GM12891 (cell line): ENCODE measurements at regions not wholly inside any gene's neighbourhood (a gene's known extent, or its start where the extent isn't known, plus 50 kb on each side); places are given as distances from the start of the nearest gene placed in this dataset.

Experiments
- DNase-seq: peaks from one replicate; pipeline ENCODE4 v3.0.0; 2011; ENCODE audit warnings: low spot score; ENCODE audit not compliant: insufficient read length
- FAIRE-seq: peaks from 2 replicates; lab custom pipeline; 2011; peaks lifted over from hg19 to GRCh38; lab: Jason Lieb, UNC
- PAX5 ChIP-seq: IDR thresholded peaks from 2 replicates; pipeline ENCODE4 v1.6.1; 2011; ENCODE audit warnings: low read length, moderate library complexity, mild to moderate bottlenecking; ENCODE audit not compliant: insufficient read depth, severe bottlenecking
- POLR2A ChIP-seq: IDR thresholded peaks from 2 replicates; pipeline ENCODE4 v1.6.1; 2011; ENCODE audit warnings: low read depth, low read length, control low read depth
- POLR2AphosphoS5 ChIP-seq: IDR thresholded peaks from 2 replicates; pipeline ENCODE4 v1.6.1; 2011; ENCODE audit warnings: low read depth, low read length, control low read depth
- POU2F2 ChIP-seq: IDR thresholded peaks from 2 replicates; pipeline ENCODE4 v1.6.1; 2011; ENCODE audit warnings: low read depth, mild to moderate bottlenecking, control low read depth, low read length, moderate library complexity
- SPI1 ChIP-seq: IDR thresholded peaks from 2 replicates; pipeline ENCODE4 v1.6.1; 2011; ENCODE audit warnings: low read depth, low read length, control low read depth
- TAF1 ChIP-seq: IDR thresholded peaks from 2 replicates; pipeline ENCODE4 v1.6.1; 2011; ENCODE audit warnings: low read depth, low read length, control low read depth

DNA sequence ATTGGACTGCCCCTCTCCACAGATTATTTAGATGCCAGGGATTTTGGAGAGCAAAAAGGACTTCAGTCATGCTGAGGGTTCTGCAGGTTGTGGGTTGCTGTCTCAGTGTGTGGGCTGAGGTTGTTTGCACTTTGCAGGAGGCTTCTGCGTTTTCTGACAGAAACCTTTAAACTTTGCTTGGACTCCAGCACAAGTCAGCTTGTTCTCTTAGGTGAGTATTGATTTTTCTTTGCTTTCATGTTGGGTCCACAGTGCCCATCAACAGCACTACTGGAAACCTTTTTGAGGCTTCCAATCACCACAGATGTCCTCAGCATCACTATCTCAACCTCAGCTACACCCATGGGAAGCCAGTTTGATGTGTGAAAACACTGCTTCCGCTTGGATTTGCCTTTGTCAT lies 764.3 kb upstream of the TSPY4 start:
- no peak for TF ChIP-seq TAF1
- DNase-seq (no peak), FAIRE-seq (no peak)

GRCh38 chrY:8582277-8582850 lies 754.9 kb upstream of the TSPY4 start:
- FAIRE-seq (no peak), DNase-seq (no peak)
- TF ChIP-seq POLR2A (no peak), SPI1 (no peak), PAX5 (no peak), POLR2AphosphoS5 (no peak), TAF1 (no peak), POU2F2 (no peak)

- TF ChIP-seq POLR2AphosphoS5 (no peak), TAF1 (no peak), SPI1 (no peak), POLR2A (no peak), POU2F2 (no peak)
- DNase-seq (no peak), FAIRE-seq (no peak)
These were observed 754.1 kb upstream of the TSPY4 start for GRCh38 chrY:8583191-8583590.

GRCh38 chrY:8590641-8591040 lies 746.6 kb upstream of the TSPY4 start:
- DNase-seq (no peak), FAIRE-seq (no peak)
- TF ChIP-seq TAF1 (no peak), PAX5 (no peak), SPI1 (no peak), POLR2A (no peak), POLR2AphosphoS5 (no peak), POU2F2 (no peak)

- FAIRE-seq (no peak), DNase-seq (no peak)
- TF ChIP-seq POU2F2, result no peak
- TF ChIP-seq TAF1, result no peak
- TF ChIP-seq POLR2A, result no peak
- TF ChIP-seq SPI1, result no peak
- no peak for TF ChIP-seq POLR2AphosphoS5
- TF ChIP-seq PAX5, result no peak
These were observed 745.3 kb upstream of the TSPY4 start for GRCh38 chrY:8591821-8592516.

- no peak for FAIRE-seq
- no peak for TF ChIP-seq PAX5
- TF ChIP-seq POU2F2, result no peak
- no peak for TF ChIP-seq POLR2A
- TF ChIP-seq TAF1, result no peak
- no peak for TF ChIP-seq SPI1
- TF ChIP-seq POLR2AphosphoS5, result no peak
- no peak for DNase-seq
These were observed 742.6 kb upstream of the TSPY4 start for GRCh38 chrY:8594657-8595056.

DNA sequence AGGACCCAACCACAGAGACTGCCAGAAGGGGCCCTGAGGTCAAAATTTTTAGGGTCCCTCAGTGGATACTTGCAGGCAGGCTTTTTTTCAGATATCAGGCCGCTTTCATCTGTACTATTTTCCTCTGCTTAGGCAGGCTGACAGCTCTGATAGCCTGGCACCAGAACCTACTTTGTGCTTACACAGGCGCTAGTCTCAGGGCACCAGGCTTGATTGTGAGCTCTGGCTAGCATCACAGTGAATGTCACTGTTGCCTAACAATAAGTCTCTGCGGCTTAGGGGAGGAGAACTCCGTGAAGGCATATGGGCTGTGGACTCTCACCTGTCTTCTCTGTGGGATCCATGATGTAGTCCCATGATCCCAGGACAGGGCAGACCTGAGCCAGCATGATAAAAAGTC lies 738.1 kb upstream of the TSPY4 start:
- FAIRE-seq (no peak), DNase-seq (no peak)
- no peak for TF ChIP-seq POLR2AphosphoS5
- no peak for TF ChIP-seq POU2F2
- no peak for TF ChIP-seq SPI1
- TF ChIP-seq TAF1, result no peak
- no peak for TF ChIP-seq PAX5
- TF ChIP-seq POLR2A, result no peak

- no peak for FAIRE-seq
- TF ChIP-seq SPI1, result no peak
- TF ChIP-seq TAF1, result no peak
- no peak for TF ChIP-seq POLR2A
- TF ChIP-seq POLR2AphosphoS5, result no peak
- TF ChIP-seq PAX5, result no peak
- no peak for TF ChIP-seq POU2F2
- no peak for DNase-seq
These were observed 726.6 kb upstream of the TSPY4 start for GRCh38 chrY:8610620-8611019.

GRCh38 chrY:8611815-8612214 lies 725.4 kb upstream of the TSPY4 start:
- FAIRE-seq (no peak), DNase-seq (no peak)
- TF ChIP-seq POLR2AphosphoS5, result no peak
- no peak for TF ChIP-seq POLR2A
- no peak for TF ChIP-seq SPI1
- TF ChIP-seq POU2F2, result no peak
- TF ChIP-seq TAF1, result no peak

DNA sequence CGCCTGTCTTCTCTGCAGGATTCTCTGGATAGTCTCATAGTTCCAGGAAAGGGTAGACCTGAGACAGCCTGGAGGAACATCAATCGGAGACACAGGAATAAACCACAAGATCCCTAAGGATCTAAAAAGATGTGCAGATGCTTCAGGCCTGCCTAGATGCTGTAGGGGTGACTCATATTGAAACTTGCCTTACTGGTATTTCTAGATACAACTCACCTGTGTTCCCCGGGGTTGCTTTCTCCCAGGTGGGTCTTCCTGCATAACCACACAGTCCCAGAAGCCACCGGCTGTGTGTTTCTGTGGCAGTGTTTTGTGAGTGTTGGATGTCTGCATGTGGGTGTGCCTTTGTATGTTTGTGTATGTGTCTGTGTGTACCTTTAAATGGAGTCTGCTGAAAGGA lies 719.0 kb upstream of the TSPY4 start:
- TF ChIP-seq POLR2A (no peak), POLR2AphosphoS5 (no peak), PAX5 (no peak), POU2F2 (no peak), SPI1 (no peak), TAF1 (no peak)
- DNase-seq, result no peak
- FAIRE-seq, result no peak
